ENCODE measurements at regions not wholly inside any gene's neighbourhood (a gene's known extent, or its start where the extent isn't known, plus 50 kb on each side); places are given as distances from the start of the nearest gene placed in this dataset.
A peak's percentile ranks its signal among the peaks of the same experiment; 100 is the strongest.

DNA sequence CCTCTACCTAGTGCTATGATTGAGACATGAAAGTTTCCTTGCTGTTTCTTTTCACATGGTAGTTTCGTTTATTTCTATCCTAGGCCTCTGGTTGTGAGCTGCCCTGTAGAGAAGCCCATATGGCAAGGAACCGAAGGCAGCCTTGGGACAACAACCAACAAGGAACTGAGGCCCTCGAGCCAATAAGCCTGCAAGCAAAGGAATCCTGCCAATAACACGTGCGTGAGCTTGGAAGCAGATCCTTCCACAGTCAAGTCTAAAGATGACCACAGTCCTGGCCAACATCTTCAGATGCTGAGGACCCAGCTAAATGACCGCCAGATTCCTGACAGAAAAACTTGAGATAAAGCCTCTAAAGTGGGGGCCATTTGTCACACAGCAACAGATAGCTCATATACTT lies 100.4 kb upstream of the FAM9B start:
- TF ChIP-seq, protein P1, sequence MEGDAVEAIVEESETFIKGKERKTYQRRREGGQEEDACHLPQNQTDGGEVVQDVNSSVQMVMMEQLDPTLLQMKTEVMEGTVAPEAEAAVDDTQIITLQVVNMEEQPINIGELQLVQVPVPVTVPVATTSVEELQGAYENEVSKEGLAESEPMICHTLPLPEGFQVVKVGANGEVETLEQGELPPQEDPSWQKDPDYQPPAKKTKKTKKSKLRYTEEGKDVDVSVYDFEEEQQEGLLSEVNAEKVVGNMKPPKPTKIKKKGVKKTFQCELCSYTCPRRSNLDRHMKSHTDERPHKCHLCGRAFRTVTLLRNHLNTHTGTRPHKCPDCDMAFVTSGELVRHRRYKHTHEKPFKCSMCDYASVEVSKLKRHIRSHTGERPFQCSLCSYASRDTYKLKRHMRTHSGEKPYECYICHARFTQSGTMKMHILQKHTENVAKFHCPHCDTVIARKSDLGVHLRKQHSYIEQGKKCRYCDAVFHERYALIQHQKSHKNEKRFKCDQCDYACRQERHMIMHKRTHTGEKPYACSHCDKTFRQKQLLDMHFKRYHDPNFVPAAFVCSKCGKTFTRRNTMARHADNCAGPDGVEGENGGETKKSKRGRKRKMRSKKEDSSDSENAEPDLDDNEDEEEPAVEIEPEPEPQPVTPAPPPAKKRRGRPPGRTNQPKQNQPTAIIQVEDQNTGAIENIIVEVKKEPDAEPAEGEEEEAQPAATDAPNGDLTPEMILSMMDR (IDR thresholded peaks at IDR 0.05; ENCODE audit: low read depth, low read length), result no peak
- Histone ChIP-seq H3K27me3 (no peaks in the 10 kb centered on the region), H3K4me3 (no peak overlapping the region), H3K27ac (no peak overlapping the region), H3K4me1 (ENCODE audit: low read depth) (no peaks in the 10 kb centered on the region), H3K9me3 (ENCODE audit: low read depth) (no peaks in the 10 kb centered on the region), H3K36me3 (no peaks in the 10 kb centered on the region)
- DNase-seq (ENCODE audit: low read depth in 1 of 2, low spot score in 1 of 2), result no peak

- no peaks in the 10 kb centered on the region for H3K4me1 ChIP-seq (ENCODE audit: low read depth)
- H3K4me3 ChIP-seq, result no peak overlapping the region
- TF ChIP-seq, protein P1 (IDR thresholded peaks at IDR 0.05; ENCODE audit: low read depth, low read length), result no peak
- peak in 1 of 2 donors; percentile 45 for DNase-seq (ENCODE audit: low read depth in 1 of 2, low spot score in 1 of 2)
- H3K9me3 ChIP-seq (ENCODE audit: low read depth), result no peaks in the 10 kb centered on the region
- H3K36me3 ChIP-seq, result no peaks in the 10 kb centered on the region
- no peaks in the 10 kb centered on the region for H3K27me3 ChIP-seq
- H3K27ac ChIP-seq, result no peak overlapping the region
Observed at GRCh38 chrX:9135901-9136510, 102.1 kb upstream of the FAM9B start.

GRCh38 chrX:9137152-9137551 lies 103.2 kb upstream of the FAM9B start:
- no peak for DNase-seq (ENCODE audit: low read depth in 1 of 2, low spot score in 1 of 2)
- TF ChIP-seq, protein P1 (IDR thresholded peaks at IDR 0.05; ENCODE audit: low read depth, low read length), result no peak
- H3K4me3 ChIP-seq, result no peak overlapping the region
- H3K36me3 ChIP-seq, result no peaks in the 10 kb centered on the region
- H3K4me1 ChIP-seq (ENCODE audit: low read depth), result no peaks in the 10 kb centered on the region
- no peak overlapping the region for H3K27ac ChIP-seq
- H3K27me3 ChIP-seq, result no peaks in the 10 kb centered on the region
- H3K9me3 ChIP-seq (ENCODE audit: low read depth), result no peaks in the 10 kb centered on the region

GRCh38 chrX:9141496-9141895 lies 107.6 kb upstream of the FAM9B start:
- TF ChIP-seq, protein P1 (IDR thresholded peaks at IDR 0.05; ENCODE audit: low read depth, low read length), result no peak
- no peaks in the 10 kb centered on the region for H3K27me3 ChIP-seq
- DNase-seq (ENCODE audit: low read depth in 1 of 2, low spot score in 1 of 2), result peak in 1 of 2 donors; percentile 5

GRCh38 chrX:9144701-9145241 lies 110.8 kb upstream of the FAM9B start:
- Histone ChIP-seq H3K36me3 (no peaks in the 10 kb centered on the region), H3K4me3 (no peak overlapping the region), H3K27ac (no peak overlapping the region), H3K4me1 (ENCODE audit: low read depth) (peaks cover 5% of the 10 kb centered on the region), H3K27me3 (no peaks in the 10 kb centered on the region), H3K9me3 (ENCODE audit: low read depth) (no peaks in the 10 kb centered on the region)
- TF ChIP-seq, protein P1 (IDR thresholded peaks at IDR 0.05; ENCODE audit: low read depth, low read length), result no peak
- DNase-seq (ENCODE audit: low read depth in 1 of 2, low spot score in 1 of 2), result peak in 1 of 2 donors; percentile 50

More at GRCh38 chrX:9141496-9141895, 107.6 kb upstream of the FAM9B start:
- no peak overlapping the region for H3K27ac ChIP-seq
- no peaks in the 10 kb centered on the region for H3K36me3 ChIP-seq
- H3K9me3 ChIP-seq (ENCODE audit: low read depth), result no peaks in the 10 kb centered on the region
- H3K4me3 ChIP-seq, result no peak overlapping the region
- no peaks in the 10 kb centered on the region for H3K4me1 ChIP-seq (ENCODE audit: low read depth)
